Gastroesophageal sphincter (tissue), 4 donors: ENCODE measurements at regions not wholly inside any gene's neighbourhood (a gene's known extent, or its start where the extent isn't known, plus 50 kb on each side); places are given as distances from the start of the nearest gene placed in this dataset.
A peak's percentile ranks its signal among the peaks of the same experiment; 100 is the strongest.

Source experiments
- ATAC-seq: fragments of 150-250 bp; one replicate; pipeline ENCODE4 v1.9.1; 2016; ENCODE audit warnings: mild to moderate bottlenecking, moderate library complexity
- H3K27ac ChIP-seq, 4 donors: fragments of 200-600 bp; sonication (generic) in 3 of 4; 1 replicate in 3 of 4; 2 replicates in 1 of 4; pipeline ENCODE4 v1.5.1; 2016 to 2019
- H3K27me3 ChIP-seq: fragments of 200-600 bp; sonication (generic); one replicate; pipeline ENCODE4 v1.5.1; 2019
- H3K36me3 ChIP-seq, 2 donors: fragments of 200-600 bp; sonication (generic); one replicate each; pipeline ENCODE4 v1.5.1; 2019; ENCODE audit warnings: control low read depth in 1 of 2
- H3K4me1 ChIP-seq, 3 donors: fragments of 200-600 bp; sonication (generic); 1 replicate in 2 of 3; 2 replicates in 1 of 3; pipeline ENCODE4 v1.5.1; 2016 to 2019; ENCODE audit warnings: control low read depth in 2 of 3
- H3K4me3 ChIP-seq, 2 donors: fragments of 200-600 bp; sonication (generic); one replicate each; pipeline ENCODE4 v1.5.1; 2019; ENCODE audit warnings: mild to moderate bottlenecking in 1 of 2, moderate library complexity in 1 of 2
- H3K9me3 ChIP-seq, 3 donors: fragments of 200-600 bp; sonication (generic); one replicate each; pipeline ENCODE4 v1.5.1; 2017 to 2019; ENCODE audit warnings: control low read depth in 2 of 3
- EP300 ChIP-seq: sonication (generic); formaldehyde crosslinking; IDR thresholded peaks from one replicate; pipeline ENCODE4 v1.6.1; 2017; ENCODE audit warnings: antibody characterized with exemption, mild to moderate bottlenecking
- POLR2A ChIP-seq, 2 donors: fragments of 450-650 bp; IDR thresholded peaks; one replicate each; pipeline ENCODE4 v1.6.1; 2017; ENCODE audit warnings: antibody characterized with exemption in 2 of 2, mild to moderate bottlenecking in 2 of 2, moderate library complexity in 1 of 2
- POLR2AphosphoS5 ChIP-seq: sonication (generic); formaldehyde crosslinking; IDR thresholded peaks from one replicate; pipeline ENCODE4 v1.6.1; 2017; ENCODE audit warnings: antibody characterized with exemption
- WGBS, 2 donors: methylation state at CpG; one replicate each; pipeline ENCODE4 v1.1.5; 2018; ENCODE audit warnings: low coverage in 1 of 2; 5-methylcytosine and 5-hydroxymethylcytosine counted together
- TF ChIP-seq, protein P1 (sequence below), 4 experiments: fragments of 200-600 bp in 2 of 4; fragments of 450-650 bp in 2 of 4; sonication (generic) in 1 of 4; IDR thresholded peaks; one replicate each; pipeline ENCODE4 v1.5.1; 2017 to 2019; ENCODE audit warnings: antibody characterized with exemption in 4 of 4, mild to moderate bottlenecking in 2 of 4, moderate library complexity in 2 of 4

DNA sequence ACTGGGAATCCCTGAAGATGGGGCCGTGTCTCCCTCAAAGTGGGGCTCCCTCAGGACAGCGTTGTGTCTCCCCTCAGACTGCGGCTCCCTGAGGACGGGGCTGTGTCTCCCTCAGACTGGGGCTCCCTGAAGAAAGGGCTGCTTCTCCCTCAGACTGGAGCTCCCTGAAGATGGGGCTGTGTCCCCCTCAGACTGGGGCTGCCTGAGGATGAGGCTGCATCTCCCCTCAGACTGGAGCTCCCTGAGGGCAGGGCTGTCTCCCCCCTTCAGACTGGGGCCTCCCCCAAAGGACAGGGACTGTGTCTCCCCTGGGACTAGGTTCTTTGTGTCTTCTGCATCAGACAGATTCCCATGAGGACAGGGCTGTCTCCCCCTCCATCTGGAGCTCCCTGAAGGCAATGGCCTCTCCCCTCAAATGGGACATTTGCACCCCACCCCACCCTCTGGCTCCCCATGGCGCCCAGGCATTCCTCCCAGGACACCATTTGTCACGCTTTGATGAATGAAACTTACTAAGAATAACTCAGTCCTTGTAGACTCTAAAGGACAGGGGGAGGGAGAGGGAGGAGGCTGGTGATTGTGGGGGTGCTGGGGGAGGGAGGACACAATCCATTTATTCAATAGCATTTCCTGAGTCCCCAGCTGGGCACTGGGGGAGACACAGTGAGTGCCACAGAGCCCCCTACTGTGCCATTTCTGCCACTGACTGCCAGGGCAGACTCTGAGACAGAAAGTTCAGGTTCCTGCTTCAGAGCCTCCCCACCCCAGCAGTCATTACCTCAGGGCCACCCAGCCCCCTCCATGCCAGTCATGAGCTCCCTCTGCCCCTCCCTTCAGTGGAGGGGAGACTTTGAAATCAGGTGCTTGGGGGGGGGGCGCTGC is 122.4 kb downstream of the MRPL14 start:
- WGBS, 2 donors = no CpG with 5 or more reads among the region's 7 CpGs
- no peak for ATAC-seq
- Histone ChIP-seq H3K36me3 (no peaks in the 10 kb centered on the region), H3K4me1 (peaks cover 0 to 56% (median 13%) of the 10 kb centered on the region in 3 donors), H3K27me3 (peaks cover 16% of the 10 kb centered on the region), H3K9me3 (no peaks in the 10 kb centered on the region), H3K4me3 (no peak overlapping the region), H3K27ac (peak overlapping the region in 3 of 4 donors; percentile 24 to 65 (median 60))
- TF ChIP-seq, protein P1, sequence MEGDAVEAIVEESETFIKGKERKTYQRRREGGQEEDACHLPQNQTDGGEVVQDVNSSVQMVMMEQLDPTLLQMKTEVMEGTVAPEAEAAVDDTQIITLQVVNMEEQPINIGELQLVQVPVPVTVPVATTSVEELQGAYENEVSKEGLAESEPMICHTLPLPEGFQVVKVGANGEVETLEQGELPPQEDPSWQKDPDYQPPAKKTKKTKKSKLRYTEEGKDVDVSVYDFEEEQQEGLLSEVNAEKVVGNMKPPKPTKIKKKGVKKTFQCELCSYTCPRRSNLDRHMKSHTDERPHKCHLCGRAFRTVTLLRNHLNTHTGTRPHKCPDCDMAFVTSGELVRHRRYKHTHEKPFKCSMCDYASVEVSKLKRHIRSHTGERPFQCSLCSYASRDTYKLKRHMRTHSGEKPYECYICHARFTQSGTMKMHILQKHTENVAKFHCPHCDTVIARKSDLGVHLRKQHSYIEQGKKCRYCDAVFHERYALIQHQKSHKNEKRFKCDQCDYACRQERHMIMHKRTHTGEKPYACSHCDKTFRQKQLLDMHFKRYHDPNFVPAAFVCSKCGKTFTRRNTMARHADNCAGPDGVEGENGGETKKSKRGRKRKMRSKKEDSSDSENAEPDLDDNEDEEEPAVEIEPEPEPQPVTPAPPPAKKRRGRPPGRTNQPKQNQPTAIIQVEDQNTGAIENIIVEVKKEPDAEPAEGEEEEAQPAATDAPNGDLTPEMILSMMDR (IDR thresholded peaks at IDR 0.05) = peak in 1 of 4 experiments; percentile 40
- no peak for TF ChIP-seq POLR2A (IDR thresholded peaks at IDR 0.05)
- no peak for TF ChIP-seq EP300
- TF ChIP-seq POLR2AphosphoS5 = no peak

DNA sequence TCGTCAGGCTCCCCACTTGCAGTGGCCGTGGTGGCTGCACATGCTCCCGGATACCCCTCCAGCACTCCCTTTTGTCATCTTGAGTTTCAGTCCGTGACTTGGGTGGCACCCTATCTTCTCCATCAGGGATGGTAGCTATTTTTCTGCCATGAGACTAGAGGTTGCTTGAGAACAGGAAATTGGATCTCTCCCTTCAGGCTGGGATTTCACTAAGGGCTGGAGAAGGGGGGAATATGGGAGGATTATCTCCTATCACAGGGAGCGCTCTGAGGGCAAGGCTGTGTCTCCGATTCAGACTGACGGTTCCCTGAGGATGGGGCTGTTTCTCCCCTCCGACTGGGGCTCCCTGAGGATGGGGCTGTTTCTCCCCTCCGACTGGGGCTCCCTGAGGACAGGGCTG is 123.1 kb downstream of the MRPL14 start:
- H3K27ac ChIP-seq = peak overlapping the region in 2 of 4 donors; percentile 60 to 65
- no peak for ATAC-seq
- H3K36me3 ChIP-seq = no peaks in the 10 kb centered on the region
- peaks cover 16% of the 10 kb centered on the region for H3K27me3 ChIP-seq
- no peaks in the 10 kb centered on the region for H3K9me3 ChIP-seq
- WGBS, 2 donors = 60% methylated on average over 1 of the region's 9 CpGs; no CpG with 5 or more reads in 1 of the 2 donors
- H3K4me1 ChIP-seq = peaks cover 0 to 51% (median 12%) of the 10 kb centered on the region in 3 donors
- TF ChIP-seq EP300 (no peak), POLR2A (IDR thresholded peaks at IDR 0.05) (no peak), POLR2AphosphoS5 (no peak)
- TF ChIP-seq, protein P1 (IDR thresholded peaks at IDR 0.05) = no peak
- H3K4me3 ChIP-seq = no peak overlapping the region

DNA sequence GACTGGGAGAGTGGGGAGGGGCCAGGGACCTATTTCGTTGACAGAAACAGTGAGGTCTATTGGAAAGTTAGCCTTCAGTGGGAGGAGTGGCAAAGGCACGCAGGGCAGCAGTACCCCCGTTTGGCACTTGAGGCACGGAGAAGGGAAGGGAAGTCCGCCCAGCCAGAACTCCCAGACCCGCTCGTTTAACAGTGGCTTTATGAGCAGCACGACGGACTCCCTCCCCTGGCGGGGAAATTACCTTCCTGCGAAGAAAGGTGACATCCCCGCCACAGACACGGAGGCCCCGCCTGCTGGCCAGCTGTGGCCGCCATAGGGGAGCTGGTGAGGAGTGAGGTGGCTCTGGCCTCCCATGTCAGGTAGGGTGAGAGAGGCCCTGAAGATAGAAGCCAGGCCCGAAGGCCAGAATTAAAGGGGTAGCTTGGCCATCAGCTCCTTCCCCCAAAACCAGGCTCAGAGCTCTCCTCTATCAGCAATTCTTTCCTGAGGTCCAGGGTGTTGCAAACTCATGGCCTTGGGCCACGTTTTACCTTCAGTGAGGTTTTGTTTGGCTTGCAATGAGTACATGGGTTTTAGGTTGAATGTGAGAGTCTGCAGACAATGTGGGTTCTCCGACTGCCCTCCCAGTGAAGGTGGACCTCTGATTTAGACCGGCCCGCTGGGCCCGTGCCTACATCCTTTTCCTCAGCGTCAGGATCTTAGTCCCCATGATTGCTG is 123.7 kb downstream of the MRPL14 start:
- peaks cover 0 to 51% (median 12%) of the 10 kb centered on the region in 3 donors for H3K4me1 ChIP-seq
- TF ChIP-seq, protein P1 (IDR thresholded peaks at IDR 0.05) = no peak
- TF ChIP-seq POLR2AphosphoS5 (no peak), POLR2A (IDR thresholded peaks at IDR 0.05) (no peak), EP300 (no peak)
- H3K9me3 ChIP-seq = no peaks in the 10 kb centered on the region
- peak overlapping the region in 1 of 2 donors; percentile 49 for H3K4me3 ChIP-seq
- H3K36me3 ChIP-seq = no peaks in the 10 kb centered on the region
- 92 to 93% methylated on average over 4 to 5 of the region's 22 CpGs for WGBS, 2 donors
- ATAC-seq = no peak
- H3K27ac ChIP-seq = peak overlapping the region in 3 of 4 donors; percentile 46 to 65 (median 60)
- peaks cover 16% of the 10 kb centered on the region for H3K27me3 ChIP-seq

DNA sequence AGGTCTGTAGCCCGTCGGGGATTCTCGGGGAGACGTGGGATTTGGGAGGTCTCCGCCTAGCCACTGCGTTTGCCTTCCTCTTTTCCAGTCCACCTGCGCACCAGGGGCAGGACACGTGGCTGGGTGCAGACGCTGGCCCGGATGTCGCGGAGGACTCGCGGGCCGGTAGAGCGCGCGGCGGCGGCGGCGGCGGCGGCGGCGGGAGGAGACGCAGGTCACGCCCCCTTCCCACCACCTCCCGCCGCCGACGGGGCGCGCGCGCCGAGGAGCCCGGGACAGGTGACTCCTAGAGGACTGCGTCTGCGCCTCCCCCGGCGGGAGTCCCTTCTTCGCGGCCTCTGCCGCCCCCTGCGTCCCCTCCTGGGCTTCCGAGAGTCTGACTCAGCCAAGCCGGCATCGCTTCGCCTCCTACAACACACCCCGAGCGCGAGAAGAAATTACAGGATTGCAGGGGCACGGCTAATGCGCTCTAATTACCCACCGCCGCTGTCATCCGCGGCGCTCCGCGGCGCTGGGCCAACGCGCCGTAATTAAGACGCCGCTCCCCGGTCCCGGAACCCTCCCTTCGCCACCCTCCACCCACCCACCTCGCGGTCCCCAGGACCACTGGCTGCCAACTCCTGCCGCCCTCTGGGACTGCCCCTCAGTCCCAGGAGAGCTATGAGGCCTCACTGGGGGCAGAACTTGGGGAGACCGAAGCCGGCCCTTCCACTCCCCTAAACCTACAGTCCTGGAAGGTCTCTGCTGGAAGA is 124.5 kb downstream of the MRPL14 start:
- no CpG with 5 or more reads among the region's 76 CpGs for WGBS, 2 donors
- Histone ChIP-seq H3K4me3 (peak overlapping the region; percentile 19 to 49), H3K27me3 (peaks cover 16% of the 10 kb centered on the region), H3K27ac (peak overlapping the region in 3 of 4 donors; percentile 46 to 65 (median 60)), H3K36me3 (no peaks in the 10 kb centered on the region), H3K9me3 (no peaks in the 10 kb centered on the region), H3K4me1 (peaks cover 0 to 51% (median 12%) of the 10 kb centered on the region in 3 donors)
- TF ChIP-seq POLR2AphosphoS5 (no peak), EP300 (no peak), POLR2A (IDR thresholded peaks at IDR 0.05) (no peak)
- TF ChIP-seq, protein P1 (IDR thresholded peaks at IDR 0.05) = peak in 2 of 4 experiments; percentile 41 to 46
- peak; percentile 76 for ATAC-seq
